ENCODE measurements at regions not wholly inside any gene's neighbourhood (a gene's known extent, or its start where the extent isn't known, plus 50 kb on each side); places are given as distances from the start of the nearest gene placed in this dataset.

DNA sequence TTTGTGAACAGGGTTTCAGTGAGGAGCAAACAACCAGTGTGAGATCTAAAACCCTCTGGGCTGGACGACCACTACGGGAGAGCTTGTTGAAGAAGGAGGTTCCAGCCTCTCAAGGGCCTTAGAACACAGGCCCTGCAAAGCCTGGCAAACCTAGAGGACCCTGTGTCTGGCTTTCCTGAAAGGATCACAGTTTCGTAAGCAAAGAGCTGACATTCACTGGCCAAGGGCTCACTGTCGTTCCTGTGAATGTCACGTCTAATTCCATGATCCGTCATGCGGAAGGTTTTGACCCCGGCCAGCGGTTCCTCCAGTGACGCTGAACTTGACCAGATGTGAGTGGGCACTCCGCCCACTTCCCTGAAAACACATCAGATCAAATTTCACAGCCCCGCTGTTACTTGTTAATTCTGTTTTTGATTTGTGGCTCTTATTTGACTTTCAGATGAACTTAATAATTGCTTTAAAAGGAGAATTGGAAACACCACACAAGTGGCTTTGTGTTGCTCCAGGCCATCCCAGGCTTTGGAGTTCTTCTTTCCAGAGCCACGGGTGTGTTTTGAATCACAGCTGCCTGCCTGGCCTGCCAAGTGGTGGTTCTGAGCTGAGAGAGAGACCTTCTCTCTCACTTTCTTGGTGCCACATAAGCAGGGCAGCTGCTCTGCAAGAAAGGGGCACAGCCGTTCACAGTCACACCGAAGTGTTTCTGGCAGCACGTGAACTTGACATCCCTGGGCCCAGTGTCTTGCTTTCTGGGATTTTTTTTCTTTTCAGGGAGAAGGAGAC is 308.4 kb downstream of the NDUFA10 start:
- H3K27ac Mint-ChIP-seq (ENCODE audit: low read depth), result no peak overlapping the region
- H3K4me3 Mint-ChIP-seq, result no peak overlapping the region
- no peak for DNase-seq (ENCODE audit: low spot score in 2 of 2)

DNA sequence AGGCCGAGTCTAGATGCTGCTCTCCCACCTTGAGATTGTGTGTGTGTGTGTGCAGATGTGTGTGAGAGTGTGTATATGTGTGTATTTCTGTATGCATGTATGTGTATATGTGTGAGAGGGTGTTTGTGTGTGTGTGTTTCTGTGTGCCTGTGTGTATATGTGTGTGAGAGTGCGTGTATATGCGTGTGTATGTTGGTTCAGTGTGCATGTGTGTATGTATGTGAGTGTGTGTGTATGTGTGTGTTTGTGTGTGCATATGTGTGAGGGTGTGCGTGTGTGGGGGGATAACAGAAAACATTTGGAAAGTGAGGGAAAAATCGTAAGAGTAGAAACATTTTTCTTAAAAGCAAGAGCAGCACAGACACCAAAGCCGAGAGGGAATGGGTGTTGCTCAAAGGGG is 309.1 kb downstream of the NDUFA10 start:
- ATAC-seq (replicated peaks; ENCODE audit: extremely low read depth, poor library complexity, severe bottlenecking) (no peak), DNase-seq (ENCODE audit: low spot score in 2 of 2) (no peak)
- Mint-ChIP-seq H3K27ac (ENCODE audit: low read depth) (no peak overlapping the region), H3K9me3 (no peaks in the 10 kb centered on the region), H3K27me3 (peaks cover 10% of the 10 kb centered on the region), H3K36me3 (ENCODE audit: insufficient read depth) (peaks cover 2% of the 10 kb centered on the region), H3K4me3 (no peak overlapping the region), H3K4me1 (no peaks in the 10 kb centered on the region)

More for the DNA sequence above, 308.4 kb downstream of the NDUFA10 start:
- no peaks in the 10 kb centered on the region for H3K4me1 Mint-ChIP-seq
- no peaks in the 10 kb centered on the region for H3K9me3 Mint-ChIP-seq
- H3K36me3 Mint-ChIP-seq (ENCODE audit: insufficient read depth), result peaks cover 2% of the 10 kb centered on the region
- ATAC-seq (replicated peaks; ENCODE audit: extremely low read depth, poor library complexity, severe bottlenecking), result no peak
- peaks cover 3% of the 10 kb centered on the region for H3K27me3 Mint-ChIP-seq

DNA sequence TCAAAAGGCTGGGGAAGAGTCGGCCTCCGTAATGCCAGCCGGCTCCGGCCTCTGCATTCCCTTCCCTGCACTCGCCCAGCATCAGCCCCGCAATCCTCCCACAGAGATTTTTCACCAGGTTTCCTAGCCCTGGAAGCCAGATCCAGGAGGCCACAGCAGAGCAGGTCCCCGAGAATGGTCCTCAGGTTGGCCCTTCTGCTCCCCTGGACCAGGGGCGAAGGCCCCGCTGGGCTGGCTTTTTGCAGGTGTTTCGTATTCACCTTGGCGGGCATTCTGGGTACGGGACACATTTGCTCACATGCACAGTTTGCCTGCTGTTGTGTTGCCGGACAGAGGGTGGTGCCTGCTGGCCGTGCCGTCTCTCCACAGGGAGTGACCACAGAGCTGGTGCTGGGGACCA is 309.5 kb downstream of the NDUFA10 start:
- no peaks in the 10 kb centered on the region for H3K4me1 Mint-ChIP-seq
- H3K36me3 Mint-ChIP-seq (ENCODE audit: insufficient read depth), result no peaks in the 10 kb centered on the region
- no peak for ATAC-seq (replicated peaks; ENCODE audit: extremely low read depth, poor library complexity, severe bottlenecking)
- peak in 1 of 2 donors; percentile 4 for DNase-seq (ENCODE audit: low spot score in 2 of 2)
- H3K9me3 Mint-ChIP-seq, result no peaks in the 10 kb centered on the region
- H3K27me3 Mint-ChIP-seq, result peaks cover 14% of the 10 kb centered on the region
- H3K27ac Mint-ChIP-seq (ENCODE audit: low read depth), result no peak overlapping the region
- no peak overlapping the region for H3K4me3 Mint-ChIP-seq

DNA sequence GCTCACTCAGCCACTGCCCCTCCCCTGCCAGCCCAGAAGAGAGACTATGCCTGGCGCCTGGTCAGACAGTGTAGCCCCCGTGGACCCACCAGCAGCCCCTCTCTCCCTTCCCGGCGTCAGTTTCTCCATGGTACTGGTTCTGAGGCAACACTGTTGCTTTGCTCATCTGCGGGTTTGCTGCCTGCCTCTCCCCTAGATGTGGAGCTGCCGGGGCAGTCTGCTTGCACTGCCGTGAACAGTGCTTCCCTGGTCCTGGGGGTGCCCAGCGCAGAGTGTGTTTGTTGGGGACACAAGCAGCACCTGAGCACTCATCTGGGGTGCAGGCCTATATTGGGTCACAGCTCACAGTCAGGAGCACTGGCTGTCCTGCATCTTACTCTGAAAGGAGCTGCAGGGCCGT is 309.9 kb downstream of the NDUFA10 start:
- Mint-ChIP-seq H3K36me3 (ENCODE audit: insufficient read depth) (no peaks in the 10 kb centered on the region), H3K4me1 (no peaks in the 10 kb centered on the region), H3K9me3 (no peaks in the 10 kb centered on the region), H3K4me3 (no peak overlapping the region), H3K27ac (ENCODE audit: low read depth) (no peak overlapping the region), H3K27me3 (peaks cover 15% of the 10 kb centered on the region)
- DNase-seq (ENCODE audit: low spot score in 2 of 2) (peak in 1 of 2 donors; percentile 7), ATAC-seq (replicated peaks; ENCODE audit: extremely low read depth, poor library complexity, severe bottlenecking) (no peak)

DNA sequence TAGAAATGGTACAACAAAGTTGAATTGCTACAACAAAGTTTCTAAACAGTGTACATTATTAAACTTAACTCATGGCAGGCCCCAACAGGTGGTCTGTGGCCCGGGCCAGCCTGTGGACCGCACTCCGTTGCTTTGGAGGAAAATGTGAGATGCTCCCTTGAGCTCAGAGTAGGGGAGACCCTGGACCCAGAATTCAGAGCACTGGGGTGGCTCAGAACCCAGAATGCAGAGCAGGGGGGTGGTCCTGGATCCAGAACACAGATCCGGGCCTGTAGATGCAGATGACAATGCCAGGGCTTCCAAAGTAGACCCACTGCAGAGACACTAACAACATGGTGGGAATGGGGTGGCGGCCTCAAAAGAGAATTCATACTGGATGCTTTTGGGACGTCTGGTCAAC is 311.0 kb downstream of the NDUFA10 start:
- Mint-ChIP-seq H3K36me3 (ENCODE audit: insufficient read depth) (no peaks in the 10 kb centered on the region), H3K27me3 (peaks cover 21% of the 10 kb centered on the region), H3K4me3 (no peak overlapping the region), H3K27ac (ENCODE audit: low read depth) (no peak overlapping the region), H3K9me3 (no peaks in the 10 kb centered on the region), H3K4me1 (no peaks in the 10 kb centered on the region)
- ATAC-seq (replicated peaks; ENCODE audit: extremely low read depth, poor library complexity, severe bottlenecking) (no peak), DNase-seq (ENCODE audit: low spot score in 2 of 2) (no peak)

DNA sequence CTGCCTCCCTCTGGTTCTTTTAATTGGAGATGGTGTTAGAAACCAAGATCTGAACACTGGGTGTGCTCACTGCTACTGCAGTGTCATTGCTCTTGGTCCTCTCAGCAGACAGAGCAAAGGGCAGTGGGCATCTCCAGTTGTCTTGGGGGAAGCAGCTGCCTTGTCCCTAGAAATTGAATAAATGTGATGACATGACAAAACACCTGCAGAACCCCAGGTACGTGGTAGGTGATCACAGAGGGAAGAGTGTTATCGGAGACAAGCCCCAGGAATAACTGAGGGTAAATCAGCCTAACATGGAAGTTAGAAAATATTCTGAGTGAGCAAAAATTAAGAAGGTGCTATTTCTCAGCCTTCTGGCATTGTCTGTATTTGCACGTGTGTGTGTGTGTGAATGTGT is 311.9 kb upstream of the HDAC4 start:
- H3K27ac Mint-ChIP-seq (ENCODE audit: low read depth), result no peak overlapping the region
- DNase-seq (ENCODE audit: low spot score in 2 of 2) (no peak), ATAC-seq (replicated peaks; ENCODE audit: extremely low read depth, poor library complexity, severe bottlenecking) (no peak)
- no peaks in the 10 kb centered on the region for H3K9me3 Mint-ChIP-seq
- no peaks in the 10 kb centered on the region for H3K4me1 Mint-ChIP-seq
- H3K27me3 Mint-ChIP-seq, result peaks cover 28% of the 10 kb centered on the region
- H3K36me3 Mint-ChIP-seq (ENCODE audit: insufficient read depth), result no peaks in the 10 kb centered on the region
- H3K4me3 Mint-ChIP-seq, result no peak overlapping the region

DNA sequence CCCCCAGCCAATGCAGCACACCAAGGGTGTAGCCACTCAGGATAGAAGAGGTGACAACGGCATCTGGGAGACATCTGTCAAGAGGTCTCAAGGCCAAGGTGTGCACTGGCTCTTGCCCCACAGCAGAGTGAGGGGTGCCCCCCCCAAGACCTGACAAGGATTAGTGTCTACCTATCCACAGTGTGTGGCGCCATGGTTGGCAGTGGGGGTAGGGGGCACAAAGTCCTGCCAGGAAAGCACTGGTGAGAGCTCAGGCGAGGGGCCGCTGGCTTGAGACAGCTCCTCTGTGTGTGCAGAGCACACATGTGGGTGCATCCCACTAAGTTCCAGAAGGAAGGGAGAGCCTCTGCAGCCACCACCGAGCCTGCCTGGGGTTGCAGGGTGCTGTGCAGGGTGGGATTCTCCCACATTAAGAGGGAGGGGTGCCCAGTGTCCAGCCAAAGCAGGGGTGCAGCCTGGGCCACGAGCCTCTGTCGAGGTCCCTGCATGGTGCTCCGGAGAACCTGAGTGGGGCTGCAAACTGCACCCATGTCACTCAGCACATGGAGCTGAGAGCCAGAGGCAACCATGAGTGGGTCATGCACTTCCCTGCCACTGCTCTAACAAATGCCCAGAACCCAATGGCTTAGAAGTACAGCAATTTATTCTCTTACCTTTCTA is 311.2 kb upstream of the HDAC4 start:
- Mint-ChIP-seq H3K9me3 (no peaks in the 10 kb centered on the region), H3K4me1 (no peaks in the 10 kb centered on the region), H3K4me3 (no peak overlapping the region), H3K36me3 (ENCODE audit: insufficient read depth) (no peaks in the 10 kb centered on the region), H3K27ac (ENCODE audit: low read depth) (no peak overlapping the region), H3K27me3 (peaks cover 28% of the 10 kb centered on the region)
- no peak for ATAC-seq (replicated peaks; ENCODE audit: extremely low read depth, poor library complexity, severe bottlenecking)
- DNase-seq (ENCODE audit: low spot score in 2 of 2), result no peak

DNA sequence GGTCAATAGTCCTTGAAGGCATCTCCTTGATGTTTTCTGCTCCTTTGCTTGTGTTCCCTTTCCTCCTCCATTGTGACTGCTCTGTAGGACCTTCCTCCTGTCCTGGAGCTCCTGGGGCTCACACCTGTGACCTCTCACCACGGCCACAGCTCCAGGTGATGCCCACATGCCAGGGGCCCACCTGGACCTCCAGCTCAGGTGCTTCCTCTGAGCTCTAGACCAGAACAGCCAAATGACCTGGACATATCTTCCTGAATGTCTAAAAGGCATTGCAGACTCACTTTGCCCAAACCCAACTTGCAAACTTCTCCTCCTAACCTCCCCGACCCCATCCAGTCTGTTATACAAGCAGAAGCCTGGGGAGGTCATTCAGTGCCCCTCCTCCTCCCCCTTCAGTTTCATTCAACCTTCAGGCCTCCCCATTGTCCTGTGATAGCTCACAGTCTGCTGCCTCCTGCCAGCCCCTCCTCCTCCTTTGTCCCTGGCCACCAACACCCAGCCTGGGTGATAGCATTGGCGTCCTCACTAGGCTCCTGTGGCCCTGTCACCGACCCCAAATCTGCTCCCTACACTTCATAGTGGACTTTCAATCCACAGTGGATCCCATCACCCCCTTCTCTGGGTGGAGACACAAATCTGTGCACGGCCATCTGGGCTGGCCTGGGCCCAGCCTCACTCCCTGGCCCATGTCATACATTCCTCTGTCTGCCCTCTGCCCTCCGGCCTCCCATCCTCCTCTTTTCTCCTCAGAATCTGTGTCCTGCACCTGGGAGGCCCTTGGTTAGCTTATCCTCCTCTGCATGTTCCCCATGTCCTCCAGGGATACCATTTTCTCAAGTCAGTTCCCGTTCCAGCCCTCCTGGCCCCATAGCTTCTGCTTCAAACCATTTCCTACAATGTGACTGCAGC is 310.4 kb upstream of the HDAC4 start:
- no peak for DNase-seq (ENCODE audit: low spot score in 2 of 2)
- Mint-ChIP-seq H3K27me3 (peaks cover 33% of the 10 kb centered on the region), H3K4me1 (no peaks in the 10 kb centered on the region), H3K27ac (ENCODE audit: low read depth) (no peak overlapping the region), H3K9me3 (no peaks in the 10 kb centered on the region), H3K4me3 (no peak overlapping the region), H3K36me3 (ENCODE audit: insufficient read depth) (no peaks in the 10 kb centered on the region)
- no peak for ATAC-seq (replicated peaks; ENCODE audit: extremely low read depth, poor library complexity, severe bottlenecking)

DNA sequence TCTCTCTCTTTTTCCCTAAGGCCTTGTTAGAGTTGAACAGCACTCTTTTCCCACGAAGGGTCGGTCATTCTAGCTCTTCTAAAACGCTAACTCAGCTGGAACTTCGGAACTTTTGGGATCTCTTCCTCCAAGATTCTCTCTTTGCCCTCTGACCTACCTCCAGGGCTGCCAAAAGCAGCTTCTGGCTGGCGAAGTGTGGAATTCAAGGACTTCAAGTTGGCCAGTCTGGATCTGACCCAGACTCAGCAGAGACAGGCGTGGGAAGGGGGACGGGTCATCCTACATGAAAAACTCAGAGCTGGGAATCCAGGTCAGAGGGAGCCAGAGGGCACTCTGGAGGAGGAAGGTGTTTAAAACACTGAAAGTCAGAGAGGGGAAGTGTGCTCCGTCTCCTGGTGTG is 305.5 kb upstream of the HDAC4 start:
- H3K9me3 Mint-ChIP-seq, result no peaks in the 10 kb centered on the region
- H3K36me3 Mint-ChIP-seq (ENCODE audit: insufficient read depth), result no peaks in the 10 kb centered on the region
- peaks cover 69% of the 10 kb centered on the region for H3K27me3 Mint-ChIP-seq
- no peak overlapping the region for H3K4me3 Mint-ChIP-seq
- peak in 1 of 2 donors; percentile 3 for DNase-seq (ENCODE audit: low spot score in 2 of 2)
- H3K27ac Mint-ChIP-seq (ENCODE audit: low read depth), result no peak overlapping the region
- ATAC-seq (replicated peaks; ENCODE audit: extremely low read depth, poor library complexity, severe bottlenecking), result no peak
- H3K4me1 Mint-ChIP-seq, result no peaks in the 10 kb centered on the region

DNA sequence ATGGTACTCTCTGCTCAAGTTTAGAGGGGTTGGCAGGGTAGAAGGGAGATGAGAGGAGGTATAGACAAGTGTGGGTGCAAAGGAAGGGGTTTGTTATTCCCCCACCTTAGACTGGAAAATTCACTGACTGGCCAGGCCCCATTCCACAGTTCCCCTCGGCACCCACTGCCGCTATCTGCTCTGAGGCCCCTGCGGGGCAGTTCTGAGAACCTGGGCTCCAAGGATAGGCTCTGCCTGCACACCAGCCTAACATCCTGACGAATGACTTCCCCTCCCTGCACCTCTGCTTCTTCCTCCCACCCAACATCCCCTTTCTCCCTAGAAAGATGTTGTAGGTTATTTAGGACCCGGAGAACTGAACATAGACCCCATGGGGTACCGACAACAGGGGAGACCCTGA is 303.9 kb upstream of the HDAC4 start:
- Mint-ChIP-seq H3K9me3 (no peaks in the 10 kb centered on the region), H3K4me1 (no peaks in the 10 kb centered on the region)

DNA sequence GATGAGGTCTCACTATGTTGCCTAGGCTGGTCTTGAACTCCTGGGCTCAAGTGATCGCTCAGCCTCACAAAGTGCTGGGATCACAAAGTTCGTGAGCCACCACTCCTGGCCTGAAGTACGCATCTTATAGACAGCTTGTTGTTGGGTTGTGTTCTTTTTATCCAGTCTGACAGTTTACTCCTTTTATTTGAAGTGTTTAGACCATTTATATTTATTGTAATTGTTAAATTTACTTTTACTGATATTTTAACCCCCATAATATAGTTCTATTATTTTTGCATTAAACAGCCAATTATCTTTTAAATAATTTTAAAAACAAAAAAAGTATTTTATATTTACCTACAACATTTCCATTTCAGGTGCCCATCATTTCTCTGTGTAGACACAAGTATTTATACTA is 303.0 kb upstream of the HDAC4 start:
- H3K4me3 Mint-ChIP-seq, result no peak overlapping the region
- no peaks in the 10 kb centered on the region for H3K36me3 Mint-ChIP-seq (ENCODE audit: insufficient read depth)
- no peak overlapping the region for H3K27ac Mint-ChIP-seq (ENCODE audit: low read depth)
- H3K9me3 Mint-ChIP-seq, result no peaks in the 10 kb centered on the region
- no peaks in the 10 kb centered on the region for H3K4me1 Mint-ChIP-seq
- peaks cover 52% of the 10 kb centered on the region for H3K27me3 Mint-ChIP-seq
- DNase-seq (ENCODE audit: low spot score in 2 of 2), result no peak
- no peak for ATAC-seq (replicated peaks; ENCODE audit: extremely low read depth, poor library complexity, severe bottlenecking)

More for the DNA sequence above, 303.9 kb upstream of the HDAC4 start:
- ATAC-seq (replicated peaks; ENCODE audit: extremely low read depth, poor library complexity, severe bottlenecking) (no peak), DNase-seq (ENCODE audit: low spot score in 2 of 2) (no peak)
- Mint-ChIP-seq H3K4me3 (no peak overlapping the region), H3K36me3 (ENCODE audit: insufficient read depth) (no peaks in the 10 kb centered on the region), H3K27ac (ENCODE audit: low read depth) (no peak overlapping the region), H3K27me3 (peaks cover 60% of the 10 kb centered on the region)

DNA sequence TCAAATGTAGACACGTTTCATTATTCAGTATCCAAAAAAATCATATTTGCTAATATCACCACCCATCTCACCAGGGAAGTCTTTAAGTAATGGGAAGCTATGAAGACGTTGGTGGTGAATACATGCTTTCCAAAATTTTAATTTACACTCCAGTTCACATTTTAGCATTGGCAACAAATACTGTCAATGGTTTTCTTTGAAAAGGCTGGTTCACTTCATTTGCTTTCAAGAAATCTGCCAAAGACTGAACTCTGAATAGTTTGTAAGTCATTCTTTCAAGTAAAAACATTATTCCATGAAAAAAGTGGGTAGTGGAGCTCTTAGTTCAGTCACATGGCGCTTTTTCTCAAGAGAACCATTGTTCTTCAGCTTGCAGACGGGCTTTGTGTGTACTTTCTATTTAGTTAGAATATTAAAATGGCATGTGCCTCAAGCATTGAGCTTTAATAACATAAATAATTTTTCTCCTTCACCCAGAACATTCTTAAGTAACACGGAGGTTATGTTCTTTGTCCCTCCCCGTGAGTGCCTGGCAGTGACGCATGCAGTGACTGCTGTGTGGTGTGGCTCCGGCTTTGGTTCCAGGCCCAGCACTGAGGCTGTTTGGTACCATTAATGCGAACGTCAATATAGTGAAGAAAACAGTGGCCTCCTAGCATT is 300.0 kb upstream of the HDAC4 start:
- Mint-ChIP-seq H3K27me3 (peaks cover 38% of the 10 kb centered on the region), H3K9me3 (no peaks in the 10 kb centered on the region), H3K27ac (ENCODE audit: low read depth) (no peak overlapping the region), H3K4me1 (no peaks in the 10 kb centered on the region), H3K36me3 (ENCODE audit: insufficient read depth) (no peaks in the 10 kb centered on the region), H3K4me3 (no peak overlapping the region)
- ATAC-seq (replicated peaks; ENCODE audit: extremely low read depth, poor library complexity, severe bottlenecking) (no peak), DNase-seq (ENCODE audit: low spot score in 2 of 2) (no peak)

Data from central memory CD8-positive, alpha-beta T cell (primary cell).